SU-DHL-6 (cell line): ENCODE measurements at regions not wholly inside any gene's neighbourhood (a gene's known extent, or its start where the extent isn't known, plus 50 kb on each side); places are given as distances from the start of the nearest gene placed in this dataset.

Experiments
- H2AFZ ChIP-seq: fragments of 200-600 bp; sonication (generic); 2 replicates; pipeline ENCODE4 v1.6.1; 2014; ENCODE audit warnings: low read depth, mild to moderate bottlenecking, moderate library complexity, mixed read lengths, antibody characterized with exemption, low read length; ENCODE audit not compliant: severe bottlenecking
- H3F3A ChIP-seq: fragments of 200-600 bp; shearing (Covaris generic); 2 replicates; pipeline ENCODE4 v1.6.0; 2016; ENCODE audit warnings: antibody characterized with exemption, mild to moderate bottlenecking; ENCODE audit not compliant: insufficient read depth
- H3K27ac ChIP-seq: fragments of 200-600 bp; sonication (generic); 2 replicates; pipeline ENCODE4 v1.5.1; 2016; ENCODE audit warnings: low read depth, mild to moderate bottlenecking, low read length, moderate library complexity, mixed read lengths
- H3K27me3 ChIP-seq: fragments of 200-600 bp; sonication (generic), shearing (Covaris generic); 2 replicates; pipeline ENCODE4 v1.6.0; 2014; ENCODE audit warnings: mild to moderate bottlenecking, low read length
- H3K36me3 ChIP-seq: fragments of 200-600 bp; sonication (generic); 2 replicates; pipeline ENCODE4 v1.6.1; 2014; ENCODE audit warnings: mild to moderate bottlenecking, low read length, mixed read lengths
- H3K4me2 ChIP-seq: fragments of 300-600, 200-600 bp; shearing (Covaris generic), sonication (generic); 2 replicates; pipeline ENCODE4 v1.6.0; 2014; ENCODE audit warnings: low read length, low read depth, mild to moderate bottlenecking; ENCODE audit not compliant: poor library complexity, severe bottlenecking
- H3K4me3 ChIP-seq: fragments of 200-600 bp; sonication (generic); 2 replicates; pipeline ENCODE4 v1.5.1; 2014; ENCODE audit warnings: antibody characterized with exemption, low read length, mild to moderate bottlenecking, mixed read lengths; ENCODE audit not compliant: insufficient read depth, poor library complexity, severe bottlenecking
- H3K79me2 ChIP-seq: fragments of 200-600 bp; sonication (generic); 2 replicates; pipeline ENCODE4 v1.6.1; 2014; ENCODE audit warnings: mild to moderate bottlenecking, low read length, moderate library complexity; ENCODE audit not compliant: insufficient read depth
- H3K9ac ChIP-seq: fragments of 200-600 bp; sonication (generic); 2 replicates; pipeline ENCODE4 v1.7.0; 2014; ENCODE audit warnings: mild to moderate bottlenecking, low read length
- H3K9me2 ChIP-seq: fragments of 200-600 bp; sonication (generic); replicated peaks from 2 replicates; pipeline ENCODE4 v1.6.1; 2014; ENCODE audit warnings: low read length; ENCODE audit not compliant: insufficient read depth
- H3K9me3 ChIP-seq: fragments of 200-600 bp; sonication (generic); 2 replicates; pipeline ENCODE4 v1.6.1; 2014; ENCODE audit warnings: low read length, mixed read lengths; ENCODE audit not compliant: insufficient read depth
- H4K20me1 ChIP-seq: fragments of 200-600 bp; sonication (generic); 2 replicates; pipeline ENCODE4 v1.6.1; 2014; ENCODE audit warnings: low read depth, mild to moderate bottlenecking, antibody characterized with exemption, low read length, moderate library complexity, mixed read lengths
- CTCF ChIP-seq: fragments of 200-600 bp; sonication (generic); IDR thresholded peaks from one replicate; pipeline ENCODE4 v1.5.1; 2017; ENCODE audit warnings: antibody characterized with exemption, mild to moderate bottlenecking, low read length, moderate library complexity; ENCODE audit not compliant: insufficient read depth, poor library complexity, severe bottlenecking
- EZH2phosphoT487 ChIP-seq: fragments of 200-600 bp; sonication (generic), shearing (Covaris generic); conservative IDR thresholded peaks from 2 replicates; pipeline ENCODE4 v1.6.1; 2018; ENCODE audit warnings: mild to moderate bottlenecking, antibody characterized with exemption, low read length, moderate library complexity, mixed read lengths

GRCh38 chr1:213383465-213383864, 332.4 kb downstream of the RPS6KC1 start:
- no peaks in the 10 kb centered on the region for H3K79me2 ChIP-seq
- no peak overlapping the region for H2AFZ ChIP-seq
- no peak overlapping the region for H3K27ac ChIP-seq
- H3K4me2 ChIP-seq = no peak overlapping the region
- TF ChIP-seq CTCF (no peak), EZH2phosphoT487 (no peak)
- no peaks in the 10 kb centered on the region for H3F3A ChIP-seq
- H3K27me3 ChIP-seq = no peaks in the 10 kb centered on the region
- H3K9ac ChIP-seq = no peak overlapping the region
- no peaks in the 10 kb centered on the region for H3K9me2 ChIP-seq
- H4K20me1 ChIP-seq = no peaks in the 10 kb centered on the region
- no peaks in the 10 kb centered on the region for H3K36me3 ChIP-seq
- no peak overlapping the region for H3K4me3 ChIP-seq
- no peaks in the 10 kb centered on the region for H3K9me3 ChIP-seq

- H3K4me2 ChIP-seq = no peak overlapping the region
- no peaks in the 10 kb centered on the region for H3K36me3 ChIP-seq
- H3K27ac ChIP-seq = no peak overlapping the region
- no peaks in the 10 kb centered on the region for H3K27me3 ChIP-seq
- no peaks in the 10 kb centered on the region for H3F3A ChIP-seq
- H3K79me2 ChIP-seq = no peaks in the 10 kb centered on the region
- no peak overlapping the region for H3K9ac ChIP-seq
- no peak overlapping the region for H2AFZ ChIP-seq
- H4K20me1 ChIP-seq = no peaks in the 10 kb centered on the region
- H3K4me3 ChIP-seq = no peak overlapping the region
- H3K9me3 ChIP-seq = no peaks in the 10 kb centered on the region
- no peaks in the 10 kb centered on the region for H3K9me2 ChIP-seq
- TF ChIP-seq CTCF (no peak), EZH2phosphoT487 (no peak)
Observed at GRCh38 chr1:213385201-213385600, 334.2 kb downstream of the RPS6KC1 start.

GRCh38 chr1:213385806-213386324, 334.8 kb downstream of the RPS6KC1 start:
- Histone ChIP-seq H4K20me1 (no peaks in the 10 kb centered on the region), H3K79me2 (no peaks in the 10 kb centered on the region), H3K9me3 (no peaks in the 10 kb centered on the region), H3K27ac (no peak overlapping the region), H3K27me3 (no peaks in the 10 kb centered on the region), H2AFZ (no peak overlapping the region), H3K9me2 (no peaks in the 10 kb centered on the region), H3K9ac (no peak overlapping the region), H3F3A (no peaks in the 10 kb centered on the region), H3K4me2 (no peak overlapping the region), H3K4me3 (no peak overlapping the region), H3K36me3 (no peaks in the 10 kb centered on the region)
- TF ChIP-seq CTCF = no peak
